B cell (primary cell): ENCODE measurements at regions not wholly inside any gene's neighbourhood (a gene's known extent, or its start where the extent isn't known, plus 50 kb on each side); places are given as distances from the start of the nearest gene placed in this dataset.

ENCODE experiments used
- ATAC-seq: fragments of 200-7000 bp; cut with Tn5 transposase; one replicate; pipeline ENCODE4 v1.10.0; 2021; ENCODE audit warnings: low read depth, mild to moderate bottlenecking, moderate number of reproducible peaks, moderate library complexity
- CTCF ChIA-PET: fragments of 350-600 bp; sonication (Branson Sonifier 250); formaldehyde crosslinking; loops from one replicate; lab custom pipeline; 2021; ENCODE audit warnings: antibody characterized with exemption, inconsistent platforms; lab: Charles Lee
- POLR2A ChIA-PET: fragments of 350-600 bp; sonication (Branson Sonifier 250); formaldehyde crosslinking; loops from one replicate; lab custom pipeline; 2021; ENCODE audit warnings: antibody characterized with exemption; lab: Charles Lee
- DNase-seq: peaks from one replicate; pipeline ENCODE4 v3.0.0; 2013
- H2AFZ ChIP-seq: 2 replicates; pipeline ENCODE4 v1.6.1; 2012; ENCODE audit warnings: mild to moderate bottlenecking, low read depth, low read length; ENCODE audit not compliant: insufficient read depth, poor library complexity, severe bottlenecking
- H3K27ac ChIP-seq, 2 donors: 1 replicate in 1 of 2; 2 replicates in 1 of 2; pipeline ENCODE4 v1.5.1; 2012 to 2013; ENCODE audit warnings: low read length in 2 of 2, mild to moderate bottlenecking in 2 of 2, moderate library complexity in 1 of 2
- H3K27me3 ChIP-seq, 4 experiments: fragments of 200-600 bp in 1 of 4; sonication (generic) in 1 of 4; replicated peaks in 1 of 4; 1 replicate in 2 of 4; 2 replicates in 2 of 4; pipeline versions ENCODE4 v1.6.1 to v1.7.0; 2013 to 2016; ENCODE audit warnings: low read length in 3 of 4, mild to moderate bottlenecking in 2 of 4, mixed read lengths in 1 of 4, moderate library complexity in 1 of 4; ENCODE audit not compliant: insufficient read depth in 4 of 4, control insufficient read depth in 3 of 4; ENCODE audit errors: control extremely low read depth in 1 of 4
- H3K36me3 ChIP-seq, 2 experiments: replicated peaks in 1 of 2; 1 replicate in 1 of 2; 2 replicates in 1 of 2; pipeline versions ENCODE4 v1.6.1 to v1.7.1; 2013; ENCODE audit warnings: low read length in 1 of 2; ENCODE audit not compliant: insufficient read depth in 2 of 2, control insufficient read depth in 1 of 2; ENCODE audit errors: control extremely low read depth in 1 of 2, extremely low read depth in 1 of 2
- H3K4me1 ChIP-seq, 2 donors: fragments of 200-600 bp in 1 of 2; sonication (generic) in 1 of 2; 1 replicate in 1 of 2; 2 replicates in 1 of 2; pipeline versions ENCODE4 v1.5.1 to v1.6.1; 2013 to 2017; ENCODE audit warnings: low read length in 2 of 2; ENCODE audit not compliant: control insufficient read depth in 2 of 2, insufficient read depth in 2 of 2
- H3K4me2 ChIP-seq: replicated peaks from 2 replicates; pipeline ENCODE3; 2012; ENCODE audit warnings: mild to moderate bottlenecking, low read depth, low read length; ENCODE audit not compliant: poor library complexity, severe bottlenecking
- H3K4me3 ChIP-seq, 5 experiments: fragments of 200-600 bp in 1 of 5; sonication (generic) in 1 of 5; 1 replicate in 3 of 5; 2 replicates in 2 of 5; pipeline versions ENCODE4 v1.5.1 to v1.7.0; 2011 to 2016; ENCODE audit warnings: low read length in 4 of 5, mild to moderate bottlenecking in 4 of 5, low read depth in 2 of 5, control low read depth in 1 of 5, moderate library complexity in 1 of 5; ENCODE audit not compliant: insufficient read depth in 1 of 5; ENCODE audit errors: control extremely low read depth in 1 of 5, extremely low read depth in 1 of 5
- H3K79me2 ChIP-seq: fragments of 200-600 bp; sonication (generic); one replicate; pipeline ENCODE4 v1.6.0; 2016; ENCODE audit warnings: low read length; ENCODE audit not compliant: control insufficient read depth, insufficient read depth
- H3K9ac ChIP-seq: fragments of 200-600 bp; sonication (generic); 2 replicates; pipeline ENCODE4 v1.6.1; 2017; ENCODE audit warnings: mild to moderate bottlenecking, low read length, moderate library complexity
- H3K9me3 ChIP-seq, 3 donors: one replicate each; pipeline versions ENCODE4 v1.6.1 to v1.7.1; 2013; ENCODE audit warnings: low read length in 2 of 3; ENCODE audit not compliant: control insufficient read depth in 2 of 3, insufficient read depth in 1 of 3; ENCODE audit errors: control extremely low read depth in 1 of 3
- H4K20me1 ChIP-seq: 2 replicates; pipeline ENCODE4 v1.6.0; 2012; ENCODE audit warnings: mild to moderate bottlenecking, low read length; ENCODE audit not compliant: insufficient read depth, control insufficient read depth, poor library complexity, severe bottlenecking
- H3K27ac Mint-ChIP-seq: one replicate; pipeline ENCODE4 v1.8.0; 2021; ENCODE audit warnings: mixed read lengths
- H3K27me3 Mint-ChIP-seq: one replicate; pipeline ENCODE4 v1.8.0; 2021; ENCODE audit warnings: mixed read lengths
- H3K4me1 Mint-ChIP-seq: one replicate; pipeline ENCODE4 v1.8.0; 2021; ENCODE audit warnings: mixed read lengths
- H3K4me3 Mint-ChIP-seq: one replicate; pipeline ENCODE4 v1.8.0; 2021; ENCODE audit warnings: mixed read lengths
- H3K9me3 Mint-ChIP-seq: one replicate; pipeline ENCODE4 v1.8.0; 2022; ENCODE audit warnings: mixed read lengths; ENCODE audit not compliant: insufficient read depth
- EZH2 ChIP-seq: IDR thresholded peaks from 2 replicates; pipeline ENCODE4 v1.6.1; 2012; ENCODE audit warnings: borderline replicate concordance, low read depth, mild to moderate bottlenecking, moderate library complexity, low read length; ENCODE audit not compliant: insufficient read depth, poor library complexity, severe bottlenecking
- WGBS: methylation state at CpG from one replicate; pipeline ENCODE4 v1.1.5; 2013; ENCODE audit warnings: missing lambda C conversion rate; ENCODE audit not compliant: insufficient coverage; 5-methylcytosine and 5-hydroxymethylcytosine counted together
- intact Hi-C: fragments of 100-400 bp; cut with micrococcal nuclease; formaldehyde crosslinking; loops from one replicate; pipeline ENCODE4 v1.10.0; 2022
- TF ChIP-seq, protein P1 (sequence below): fragments of 200-600 bp; IDR thresholded peaks from one replicate; pipeline ENCODE4 v1.8.0; 2022; ENCODE audit warnings: antibody characterized with exemption, mild to moderate bottlenecking

- peaks cover 2% of the 10 kb centered on the region for H3K4me1 Mint-ChIP-seq
- no peaks in the 10 kb centered on the region for H3K36me3 ChIP-seq
- 97% methylated on average over 5 of the region's 5 CpGs for WGBS
- H3K27me3 ChIP-seq, result no peaks in the 10 kb centered on the region
- no peak overlapping the region for H3K4me2 ChIP-seq
- DNase-seq (no peak), ATAC-seq (no peak)
- intact Hi-C loops, result loop anchor here (10.0 kb wide), 1 partner anchor 689 kb away; the partner anchor contains the start of genes ATP6V1A and NAA50
- H3K79me2 ChIP-seq, result no peaks in the 10 kb centered on the region
- H3K9me3 Mint-ChIP-seq, result no peaks in the 10 kb centered on the region
- TF ChIP-seq EZH2, result no peak
- TF ChIP-seq, protein P1, sequence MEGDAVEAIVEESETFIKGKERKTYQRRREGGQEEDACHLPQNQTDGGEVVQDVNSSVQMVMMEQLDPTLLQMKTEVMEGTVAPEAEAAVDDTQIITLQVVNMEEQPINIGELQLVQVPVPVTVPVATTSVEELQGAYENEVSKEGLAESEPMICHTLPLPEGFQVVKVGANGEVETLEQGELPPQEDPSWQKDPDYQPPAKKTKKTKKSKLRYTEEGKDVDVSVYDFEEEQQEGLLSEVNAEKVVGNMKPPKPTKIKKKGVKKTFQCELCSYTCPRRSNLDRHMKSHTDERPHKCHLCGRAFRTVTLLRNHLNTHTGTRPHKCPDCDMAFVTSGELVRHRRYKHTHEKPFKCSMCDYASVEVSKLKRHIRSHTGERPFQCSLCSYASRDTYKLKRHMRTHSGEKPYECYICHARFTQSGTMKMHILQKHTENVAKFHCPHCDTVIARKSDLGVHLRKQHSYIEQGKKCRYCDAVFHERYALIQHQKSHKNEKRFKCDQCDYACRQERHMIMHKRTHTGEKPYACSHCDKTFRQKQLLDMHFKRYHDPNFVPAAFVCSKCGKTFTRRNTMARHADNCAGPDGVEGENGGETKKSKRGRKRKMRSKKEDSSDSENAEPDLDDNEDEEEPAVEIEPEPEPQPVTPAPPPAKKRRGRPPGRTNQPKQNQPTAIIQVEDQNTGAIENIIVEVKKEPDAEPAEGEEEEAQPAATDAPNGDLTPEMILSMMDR, result no peak
- no peak overlapping the region for H3K4me3 Mint-ChIP-seq
- H3K4me1 ChIP-seq, result peaks cover 7 to 15% of the 10 kb centered on the region in 2 donors
- no peaks in the 10 kb centered on the region for H4K20me1 ChIP-seq
- CTCF ChIA-PET, result interaction anchor here (1.0 to 8.4 kb wide), 2 partner anchors 234 to 321 kb away, joined by 3 to 110 read pairs; no protein-coding TSS in a partner anchor
- no peak overlapping the region for H3K27ac ChIP-seq
- H3K9ac ChIP-seq, result no peak overlapping the region
- no peak overlapping the region for H3K27ac Mint-ChIP-seq
- H2AFZ ChIP-seq, result no peak overlapping the region
- H3K27me3 Mint-ChIP-seq, result no peaks in the 10 kb centered on the region
- H3K9me3 ChIP-seq, result no peaks in the 10 kb centered on the region
- no peak overlapping the region for H3K4me3 ChIP-seq
- POLR2A ChIA-PET, result no interaction called here
These were observed 65.2 kb downstream of the GTPBP8 start for GRCh38 chr3:113055961-113056360.

GRCh38 chr3:113057117-113057516 is 66.3 kb downstream of the GTPBP8 start:
- Histone ChIP-seq H3K4me1 (peaks cover 7 to 12% of the 10 kb centered on the region in 2 donors), H3K4me3 (no peak overlapping the region), H3K9ac (no peak overlapping the region), H3K27ac (no peak overlapping the region), H3K36me3 (no peaks in the 10 kb centered on the region), H2AFZ (no peak overlapping the region), H3K4me2 (no peak overlapping the region), H4K20me1 (no peaks in the 10 kb centered on the region), H3K27me3 (no peaks in the 10 kb centered on the region), H3K79me2 (no peaks in the 10 kb centered on the region), H3K9me3 (no peaks in the 10 kb centered on the region)
- WGBS, result 13% methylated on average over 3 of the region's 3 CpGs
- H3K27me3 Mint-ChIP-seq, result no peaks in the 10 kb centered on the region
- intact Hi-C loops, result loop anchor here (10.0 kb wide), 1 partner anchor 688 kb away; the partner anchor contains the start of genes ATP6V1A and NAA50
- peak overlapping the region; percentile 18 for H3K4me3 Mint-ChIP-seq
- no peak for ATAC-seq
- CTCF ChIA-PET, result interaction anchor here (1.2 to 8.4 kb wide), 2 partner anchors 233 to 322 kb away, joined by 3 to 110 read pairs; no protein-coding TSS in a partner anchor
- TF ChIP-seq, protein P1, result no peak
- no peak for TF ChIP-seq EZH2
- no peak for DNase-seq
- no peak overlapping the region for H3K27ac Mint-ChIP-seq
- H3K4me1 Mint-ChIP-seq, result no peaks in the 10 kb centered on the region
- POLR2A ChIA-PET, result no interaction called here
- no peaks in the 10 kb centered on the region for H3K9me3 Mint-ChIP-seq
